Adrenal gland (tissue), 9 donors: ENCODE measurements at regions not wholly inside any gene's neighbourhood (a gene's known extent, or its start where the extent isn't known, plus 50 kb on each side); places are given as distances from the start of the nearest gene placed in this dataset.
A peak's percentile ranks its signal among the peaks of the same experiment; 100 is the strongest.

Experiments
- DNase-seq, 7 donors: peaks; one replicate each; pipeline ENCODE4 v3.0.0-alpha.2; 2019 to 2020
- H3K27ac ChIP-seq, 5 donors: fragments of 200-600 bp; sonication (generic) in 4 of 5; 1 replicate in 3 of 5; 2 replicates in 2 of 5; pipeline versions ENCODE4 v1.5.1 to v1.8.0; 2016 to 2020; ENCODE audit warnings: mild to moderate bottlenecking in 1 of 5
- H3K27me3 ChIP-seq: fragments of 200-600 bp; 2 replicates; pipeline ENCODE4 v1.8.0; 2021
- H3K36me3 ChIP-seq, 2 donors: fragments of 200-600 bp; replicated peaks in 1 of 2; 1 replicate in 1 of 2; 2 replicates in 1 of 2; pipeline versions ENCODE4 v1.5.1 to v1.8.0; 2018 to 2022
- H3K4me1 ChIP-seq, 2 donors: fragments of 200-600 bp; replicated peaks in 1 of 2; 1 replicate in 1 of 2; 2 replicates in 1 of 2; pipeline versions ENCODE4 v1.5.1 to v1.8.0; 2018 to 2021
- H3K4me3 ChIP-seq, 4 donors: fragments of 200-600 bp; sonication (generic) in 3 of 4; one replicate each; pipeline ENCODE4 v1.5.1; 2016 to 2018
- H3K9me3 ChIP-seq, 3 donors: fragments of 200-600 bp; sonication (generic) in 1 of 3; replicated peaks in 1 of 3; 1 replicate in 2 of 3; 2 replicates in 1 of 3; pipeline versions ENCODE4 v1.5.1 to v1.8.0; 2016 to 2021
- CTCF ChIP-seq, 6 experiments: fragments of 450-650 bp in 4 of 6; fragments of 200-600 bp in 2 of 6; sonication (generic) in 1 of 6; IDR thresholded peaks; 1 replicate in 5 of 6; 2 replicates in 1 of 6; pipeline versions ENCODE4 v1.5.1 to v1.8.0; 2016 to 2021; ENCODE audit warnings: antibody characterized with exemption in 6 of 6, mild to moderate bottlenecking in 2 of 6, moderate library complexity in 1 of 6
- POLR2A ChIP-seq, 2 donors: fragments of 450-650 bp; IDR thresholded peaks; one replicate each; pipeline ENCODE4 v1.6.1; 2017; ENCODE audit warnings: antibody characterized with exemption in 2 of 2, mild to moderate bottlenecking in 2 of 2, moderate library complexity in 1 of 2
- whole genome bisulfite sequencing, 4 donors: extraction: QIAGEN DNeasy Blood & Tissue Kit in 2 of 4; methylation state at CpG; one replicate each; pipeline versions ENCODE4 v1.1.5 to v1.1.7; 2013 to 2017; 5-methylcytosine and 5-hydroxymethylcytosine counted together
- intact Hi-C, 2 donors: fragments of 100-400 bp; cut with DNase I; formaldehyde crosslinking; loops; one replicate each; pipeline versions ENCODE4 v1.14.1 to v1.15.0; 2022 to 2023
- donor health status: healthy with polysubstance abuse.
- donor health status: Bipolar disorder and iron deficiency.
- donor health status: DM: yes; HTN: yes; CAD: no.
- donor health status: DM: no; HTN: no; CAD: no.
- donor health status: DM: no; HTN: no; CAD: no.

DNA sequence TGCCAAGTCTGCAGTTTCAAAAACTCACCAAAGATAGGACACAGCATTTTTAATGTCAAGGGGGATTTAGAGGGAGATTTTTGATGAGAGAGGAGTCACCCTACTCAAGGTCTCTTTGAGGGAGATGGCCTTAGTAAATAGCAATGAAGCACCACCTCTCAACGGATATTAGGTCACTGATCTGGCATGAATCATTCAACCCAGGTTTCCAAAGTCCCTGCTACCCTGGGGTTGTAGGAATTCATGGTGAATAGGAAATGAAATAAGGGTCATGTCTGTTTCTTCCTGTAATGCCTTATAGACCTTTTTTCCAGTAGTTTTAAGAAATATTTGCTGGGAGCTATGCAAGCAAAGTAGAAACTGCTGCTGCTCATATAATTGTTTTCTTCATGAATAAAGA is 2154.9 kb downstream of the LRRC4C start:
- no peak for TF ChIP-seq CTCF (IDR thresholded peaks at IDR 0.05)
- TF ChIP-seq POLR2A (IDR thresholded peaks at IDR 0.05): no peak
- intact Hi-C loops: no loop called here
- Histone ChIP-seq H3K4me3 (no peak overlapping the region), H3K27ac (no peak overlapping the region), H3K4me1 (no peaks in the 10 kb centered on the region), H3K27me3 (no peaks in the 10 kb centered on the region), H3K9me3 (no peaks in the 10 kb centered on the region), H3K36me3 (no peaks in the 10 kb centered on the region)
- 13 to 43% (median 31%) methylated on average over 1 of the region's 1 CpG for WGBS, 4 donors
- DNase-seq: peak in 1 of 7 donors; percentile 2

DNA sequence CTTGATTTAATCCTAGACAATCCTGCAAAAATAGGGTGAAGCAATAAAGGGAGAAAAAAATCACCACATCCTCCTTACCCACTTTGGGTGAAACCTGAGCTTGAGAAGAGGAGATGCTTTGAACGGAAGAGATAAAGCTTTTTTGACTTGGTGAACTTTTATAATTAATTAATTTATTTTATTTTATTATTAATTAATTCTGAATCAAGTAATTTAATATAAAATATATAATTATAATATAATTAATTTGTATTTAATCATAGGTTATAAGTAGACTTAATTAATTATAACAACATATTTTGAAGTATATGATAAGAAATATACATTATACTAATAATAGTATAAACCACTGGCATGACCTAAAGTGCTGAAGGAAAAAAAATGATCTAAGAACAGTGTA is 2164.8 kb downstream of the LRRC4C start:
- 88 to 93% (median 92%) methylated on average over 1 of the region's 1 CpG for WGBS, 4 donors
- TF ChIP-seq POLR2A (IDR thresholded peaks at IDR 0.05) (no peak), CTCF (IDR thresholded peaks at IDR 0.05) (no peak)
- intact Hi-C loops: no loop called here
- Histone ChIP-seq H3K27ac (no peak overlapping the region), H3K9me3 (no peaks in the 10 kb centered on the region), H3K27me3 (no peaks in the 10 kb centered on the region), H3K4me3 (no peak overlapping the region), H3K4me1 (no peaks in the 10 kb centered on the region), H3K36me3 (no peaks in the 10 kb centered on the region)
- no peak for DNase-seq

DNA sequence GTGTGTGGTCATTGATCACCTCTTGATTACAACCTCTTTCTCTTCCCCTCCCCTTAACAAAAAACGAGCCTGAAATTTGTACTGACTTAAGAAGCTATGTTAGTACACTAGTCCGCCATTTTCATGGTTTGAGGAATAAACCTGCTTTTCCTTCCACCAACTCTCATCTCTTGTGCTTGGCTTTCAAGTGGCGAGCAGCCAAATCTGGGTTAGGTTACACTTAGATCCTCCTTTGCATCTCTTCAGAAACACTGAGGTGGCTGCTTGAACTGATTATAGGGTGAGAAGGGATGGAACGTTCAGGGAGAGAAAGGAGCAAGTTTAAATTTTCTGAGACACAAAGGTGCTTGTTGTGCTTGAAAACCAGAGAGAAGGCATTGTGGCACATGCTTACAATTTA is 2171.4 kb downstream of the LRRC4C start:
- Histone ChIP-seq H3K36me3 (no peaks in the 10 kb centered on the region), H3K4me3 (no peak overlapping the region), H3K4me1 (no peaks in the 10 kb centered on the region), H3K27ac (no peak overlapping the region), H3K9me3 (no peaks in the 10 kb centered on the region), H3K27me3 (no peaks in the 10 kb centered on the region)
- TF ChIP-seq POLR2A (IDR thresholded peaks at IDR 0.05) (no peak), CTCF (IDR thresholded peaks at IDR 0.05) (no peak)
- DNase-seq: no peak
- intact Hi-C loops: no loop called here
- 65 to 72% (median 68%) methylated on average over 4 of the region's 4 CpGs for WGBS, 4 donors

- H3K4me1 ChIP-seq: no peaks in the 10 kb centered on the region
- no peaks in the 10 kb centered on the region for H3K27me3 ChIP-seq
- H3K4me3 ChIP-seq: no peak overlapping the region
- H3K9me3 ChIP-seq: no peaks in the 10 kb centered on the region
- TF ChIP-seq CTCF (IDR thresholded peaks at IDR 0.05): no peak
- no peak for TF ChIP-seq POLR2A (IDR thresholded peaks at IDR 0.05)
- WGBS, 4 donors: 54 to 68% (median 59%) methylated on average over 3 of the region's 3 CpGs
- intact Hi-C loops: no loop called here
- H3K27ac ChIP-seq: no peak overlapping the region
- DNase-seq: no peak
- no peaks in the 10 kb centered on the region for H3K36me3 ChIP-seq
Measured at GRCh38 chr11:39268176-39268690, 2191.2 kb downstream of the LRRC4C start.
